Cardiac fibroblast (primary cell): ENCODE measurements at regions not wholly inside any gene's neighbourhood (a gene's known extent, or its start where the extent isn't known, plus 50 kb on each side); places are given as distances from the start of the nearest gene placed in this dataset.
A peak's percentile ranks its signal among the peaks of the same experiment; 100 is the strongest.

Source experiments
- DNase-seq, 2 donors: peaks; one replicate each; pipeline versions ENCODE4 v3.0.0 to v3.0.0-alpha.2; 2010; ENCODE audit warnings: low read depth in 2 of 2
- H3K4me3 ChIP-seq, 2 donors: replicated peaks in 1 of 2; 1 replicate in 1 of 2; 2 replicates in 1 of 2; pipeline ENCODE4 v1.5.1; 2011; ENCODE audit warnings: low read depth in 2 of 2, low read length in 2 of 2, mild to moderate bottlenecking in 2 of 2, moderate library complexity in 1 of 2
- TF ChIP-seq, protein P1 (sequence below): IDR thresholded peaks from one replicate; pipeline ENCODE4 v1.5.1; 2011; ENCODE audit warnings: low read depth, mild to moderate bottlenecking, low read length, inconsistent platforms

DNA sequence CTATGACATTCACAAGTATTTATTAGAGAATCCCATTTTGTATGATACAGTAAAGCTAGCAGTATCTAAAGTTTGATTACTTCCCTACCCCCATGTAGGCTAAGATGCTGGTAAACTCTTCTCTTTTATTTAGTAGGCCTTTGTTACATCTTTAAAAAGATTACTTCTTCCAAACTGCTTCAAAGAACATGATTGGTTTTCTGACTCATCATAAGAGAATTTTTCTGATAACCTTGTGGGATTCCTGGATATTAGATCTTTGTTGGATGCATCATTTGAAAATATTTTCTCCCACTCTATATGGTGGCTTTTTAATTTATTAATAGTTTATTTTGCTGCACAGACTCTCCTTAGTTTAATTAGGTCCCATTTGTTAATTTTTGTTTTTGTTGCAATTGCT, 898.3 kb upstream of the ADGRB3 start:
- H3K4me3 ChIP-seq: no peak overlapping the region
- DNase-seq: peak in 1 of 2 donors; percentile 34
- TF ChIP-seq, protein P1, sequence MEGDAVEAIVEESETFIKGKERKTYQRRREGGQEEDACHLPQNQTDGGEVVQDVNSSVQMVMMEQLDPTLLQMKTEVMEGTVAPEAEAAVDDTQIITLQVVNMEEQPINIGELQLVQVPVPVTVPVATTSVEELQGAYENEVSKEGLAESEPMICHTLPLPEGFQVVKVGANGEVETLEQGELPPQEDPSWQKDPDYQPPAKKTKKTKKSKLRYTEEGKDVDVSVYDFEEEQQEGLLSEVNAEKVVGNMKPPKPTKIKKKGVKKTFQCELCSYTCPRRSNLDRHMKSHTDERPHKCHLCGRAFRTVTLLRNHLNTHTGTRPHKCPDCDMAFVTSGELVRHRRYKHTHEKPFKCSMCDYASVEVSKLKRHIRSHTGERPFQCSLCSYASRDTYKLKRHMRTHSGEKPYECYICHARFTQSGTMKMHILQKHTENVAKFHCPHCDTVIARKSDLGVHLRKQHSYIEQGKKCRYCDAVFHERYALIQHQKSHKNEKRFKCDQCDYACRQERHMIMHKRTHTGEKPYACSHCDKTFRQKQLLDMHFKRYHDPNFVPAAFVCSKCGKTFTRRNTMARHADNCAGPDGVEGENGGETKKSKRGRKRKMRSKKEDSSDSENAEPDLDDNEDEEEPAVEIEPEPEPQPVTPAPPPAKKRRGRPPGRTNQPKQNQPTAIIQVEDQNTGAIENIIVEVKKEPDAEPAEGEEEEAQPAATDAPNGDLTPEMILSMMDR: no peak

DNA sequence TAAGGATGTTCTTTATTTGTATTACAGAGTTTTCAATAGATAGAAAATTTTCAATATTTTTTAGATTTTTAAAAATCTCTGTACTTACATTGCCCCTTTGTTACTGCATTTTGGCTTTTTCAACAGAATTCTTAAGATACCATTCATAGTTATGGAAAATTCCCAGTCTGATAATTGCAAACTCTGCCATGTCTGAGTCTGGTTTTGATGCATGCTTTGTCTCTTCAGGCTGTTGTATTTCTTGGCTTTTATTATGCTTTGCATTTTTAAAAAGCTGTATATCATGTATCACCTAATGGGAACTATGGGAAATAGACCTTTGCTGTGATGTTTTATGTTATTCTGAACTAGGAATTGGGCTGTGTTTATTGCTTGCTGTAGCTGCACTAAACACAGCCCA, 898.9 kb upstream of the ADGRB3 start:
- DNase-seq: peak; percentile 25 to 35
- TF ChIP-seq, protein P1: no peak
- no peak overlapping the region for H3K4me3 ChIP-seq

DNA sequence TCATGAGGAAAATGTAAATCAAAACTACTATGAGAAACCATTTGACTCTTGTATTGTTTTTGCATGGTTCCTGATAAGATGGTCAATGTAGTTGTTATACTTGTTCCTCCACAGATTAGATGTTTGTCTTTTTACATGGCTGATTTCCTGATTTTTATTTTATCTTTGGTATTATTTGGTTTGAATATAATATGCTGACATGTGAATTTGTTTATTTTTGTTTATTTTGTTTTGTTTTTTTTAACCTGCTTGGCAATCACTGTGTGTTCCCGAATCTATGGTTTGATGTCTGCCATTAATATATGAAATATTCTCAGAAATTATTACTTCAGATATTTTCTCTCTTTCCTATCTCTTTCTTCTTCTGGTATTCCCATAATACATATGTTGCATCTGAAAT, 899.5 kb upstream of the ADGRB3 start:
- no peak for DNase-seq
- TF ChIP-seq, protein P1: no peak
- H3K4me3 ChIP-seq: no peak overlapping the region

DNA sequence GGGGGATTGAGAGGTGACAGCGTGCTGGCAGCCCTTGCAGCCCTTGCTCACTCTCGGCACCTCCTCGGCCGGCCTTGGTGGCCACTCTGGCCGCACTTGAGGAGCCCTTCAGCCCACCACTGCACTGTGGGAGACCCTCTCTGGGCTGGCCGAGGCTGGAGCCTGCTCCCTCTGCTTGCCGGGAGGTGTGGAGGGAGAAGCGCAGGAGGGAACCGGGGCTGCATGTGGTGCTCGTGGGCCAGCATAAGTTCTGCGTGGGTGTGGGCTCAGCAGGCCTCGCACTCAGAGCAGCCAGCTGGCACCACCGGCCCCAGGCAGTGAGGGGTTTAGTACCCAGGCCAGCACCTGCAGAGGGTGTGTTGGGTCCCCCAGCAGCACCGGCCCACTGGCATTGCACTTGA, 912.2 kb upstream of the ADGRB3 start:
- H3K4me3 ChIP-seq: no peak overlapping the region
- TF ChIP-seq, protein P1: no peak
- DNase-seq: no peak

DNA sequence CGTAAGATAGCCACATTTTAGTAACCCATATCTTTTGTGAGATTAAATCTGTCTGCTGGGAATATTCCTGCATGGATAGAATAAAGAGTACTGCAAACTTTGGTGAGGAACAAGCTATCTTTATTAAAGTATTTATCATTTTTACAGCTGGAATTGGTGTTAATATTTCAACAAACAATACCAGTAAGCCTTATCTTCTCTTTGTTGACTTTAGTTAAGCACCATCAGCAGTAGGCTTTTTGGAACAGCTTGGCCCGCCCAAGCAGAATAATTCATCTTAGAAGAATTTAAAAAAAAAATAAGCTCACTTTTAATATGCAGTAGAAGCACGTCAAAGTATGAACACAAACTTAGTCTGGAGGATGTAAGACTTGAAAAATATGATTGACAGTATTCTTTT, 917.8 kb upstream of the ADGRB3 start:
- DNase-seq: peak; percentile 76 to 80
- TF ChIP-seq, protein P1: no peak

DNA sequence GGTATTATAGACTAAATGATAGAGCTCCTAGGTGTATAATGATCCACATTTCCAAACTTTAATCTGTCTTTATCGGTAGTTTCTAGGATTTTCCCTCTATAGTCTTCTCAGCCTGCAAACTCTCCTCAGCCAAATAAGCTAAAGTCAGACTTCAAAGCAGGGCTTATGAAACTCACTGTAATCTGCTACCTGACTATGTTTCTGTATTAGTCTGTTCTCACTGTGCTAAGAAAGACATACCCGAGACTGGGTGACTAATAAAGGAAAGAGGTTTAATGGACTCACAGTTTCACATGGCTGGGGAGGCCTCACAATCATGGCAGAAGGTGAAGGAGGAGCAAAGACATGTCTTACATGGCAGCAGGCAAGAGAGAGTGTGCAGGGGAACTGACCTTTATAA, 928.7 kb upstream of the ADGRB3 start:
- TF ChIP-seq, protein P1: no peak
- DNase-seq: no peak
- no peak overlapping the region for H3K4me3 ChIP-seq

More for the DNA sequence above, 917.8 kb upstream of the ADGRB3 start:
- H3K4me3 ChIP-seq: no peak overlapping the region

DNA sequence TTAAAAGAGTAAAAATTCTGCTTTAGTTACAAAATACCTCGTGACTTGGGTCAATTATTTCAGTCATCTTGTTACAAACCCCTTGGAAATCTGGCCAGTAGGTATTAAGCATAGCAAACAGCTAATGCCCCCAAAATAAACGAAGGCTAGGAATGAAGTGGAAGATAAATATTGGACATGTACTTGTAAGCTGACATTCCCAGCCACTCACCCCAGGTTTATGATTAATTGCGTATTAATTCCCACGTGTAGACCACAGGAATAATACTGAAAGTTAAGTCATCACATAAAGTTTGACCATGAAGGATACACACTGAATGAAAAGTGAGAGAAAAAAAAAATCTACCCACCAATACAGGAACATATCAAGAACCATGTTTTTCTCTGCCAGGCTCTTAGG, 936.5 kb upstream of the ADGRB3 start:
- TF ChIP-seq, protein P1: no peak
- DNase-seq: peak in 1 of 2 donors; percentile 33
- no peak overlapping the region for H3K4me3 ChIP-seq
